ENCODE measurements at regions not wholly inside any gene's neighbourhood (a gene's known extent, or its start where the extent isn't known, plus 50 kb on each side); places are given as distances from the start of the nearest gene placed in this dataset.

DNA sequence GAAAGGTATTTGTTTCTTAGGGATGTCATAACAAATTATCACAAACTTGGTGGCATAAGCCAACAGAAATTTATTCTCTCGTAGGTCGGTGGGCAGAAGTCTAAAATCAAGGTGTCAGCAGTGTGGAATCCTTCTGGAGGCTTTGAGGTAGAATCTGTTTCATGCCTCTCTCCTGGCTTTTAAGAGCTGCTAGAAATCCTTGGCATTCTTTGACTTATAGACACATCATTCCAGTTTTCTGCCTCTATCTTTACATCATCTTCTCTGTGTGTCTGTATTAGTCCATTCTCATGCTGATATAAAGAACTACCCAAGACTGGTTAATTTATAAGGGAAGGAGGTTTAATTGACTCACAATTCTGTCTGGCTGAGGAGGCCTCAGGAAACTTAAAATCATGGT, 488.1 kb upstream of the PAPPA start:
- H3K4me3 ChIP-seq (ENCODE audit: low read depth in 1 of 3, low read length in 3 of 3) = no peak overlapping the region
- WGBS, 3 donors = 87 to 89% (median 88%) methylated on average over 2 of the region's 2 CpGs
- H3K9me3 ChIP-seq (ENCODE audit: control insufficient read depth in 2 of 2, insufficient read depth in 1 of 2, low read depth in 1 of 2, low read length in 1 of 2) = no peaks in the 10 kb centered on the region
- DNase-seq = no peak
- H3K27ac ChIP-seq (ENCODE audit: low read depth in 1 of 3, low read length in 2 of 3) = no peak overlapping the region
- no peaks in the 10 kb centered on the region for H3K27me3 ChIP-seq (ENCODE audit: control insufficient read depth in 3 of 3, insufficient read depth in 3 of 3, low read length in 3 of 3)
- no peak for FAIRE-seq
- no peaks in the 10 kb centered on the region for H3K36me3 ChIP-seq (ENCODE audit: control insufficient read depth in 3 of 3, insufficient read depth in 2 of 3, low read depth in 1 of 3, low read length in 3 of 3)
- no peaks in the 10 kb centered on the region for H3K4me1 ChIP-seq (ENCODE audit: control insufficient read depth in 3 of 3, insufficient read depth in 2 of 3, low read depth in 1 of 3, low read length in 2 of 3)

DNA sequence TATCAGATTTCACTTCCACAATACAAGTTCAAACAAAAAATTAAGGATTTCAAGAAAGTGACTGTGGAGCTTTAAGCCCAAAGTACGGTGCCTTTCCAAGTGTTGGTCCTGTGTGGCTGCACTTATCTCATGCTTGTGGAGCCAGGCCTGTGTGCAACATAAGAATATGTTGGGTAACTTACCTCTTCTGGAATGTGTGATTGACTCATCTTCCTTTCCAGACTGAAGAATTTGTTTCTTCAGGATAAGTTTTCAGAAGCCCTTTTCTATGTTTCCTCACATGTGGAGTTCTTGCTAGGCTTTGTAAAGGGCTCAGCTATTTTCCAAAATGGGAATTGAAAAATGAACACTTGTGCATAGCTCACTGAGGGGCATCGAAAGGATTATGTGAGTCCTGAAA, 485.1 kb upstream of the PAPPA start:
- H3K4me3 ChIP-seq (ENCODE audit: low read depth in 1 of 3, low read length in 3 of 3) = no peak overlapping the region
- no peaks in the 10 kb centered on the region for H3K27me3 ChIP-seq (ENCODE audit: control insufficient read depth in 3 of 3, insufficient read depth in 3 of 3, low read length in 3 of 3)
- H3K4me1 ChIP-seq (ENCODE audit: control insufficient read depth in 3 of 3, insufficient read depth in 2 of 3, low read depth in 1 of 3, low read length in 2 of 3) = no peaks in the 10 kb centered on the region
- WGBS, 3 donors = 85 to 88% (median 87%) methylated on average over 2 of the region's 2 CpGs
- DNase-seq (no peak), FAIRE-seq (no peak)
- H3K27ac ChIP-seq (ENCODE audit: low read depth in 1 of 3, low read length in 2 of 3) = no peak overlapping the region
- H3K36me3 ChIP-seq (ENCODE audit: control insufficient read depth in 3 of 3, insufficient read depth in 2 of 3, low read depth in 1 of 3, low read length in 3 of 3) = no peaks in the 10 kb centered on the region
- no peaks in the 10 kb centered on the region for H3K9me3 ChIP-seq (ENCODE audit: control insufficient read depth in 2 of 2, insufficient read depth in 1 of 2, low read depth in 1 of 2, low read length in 1 of 2)

DNA sequence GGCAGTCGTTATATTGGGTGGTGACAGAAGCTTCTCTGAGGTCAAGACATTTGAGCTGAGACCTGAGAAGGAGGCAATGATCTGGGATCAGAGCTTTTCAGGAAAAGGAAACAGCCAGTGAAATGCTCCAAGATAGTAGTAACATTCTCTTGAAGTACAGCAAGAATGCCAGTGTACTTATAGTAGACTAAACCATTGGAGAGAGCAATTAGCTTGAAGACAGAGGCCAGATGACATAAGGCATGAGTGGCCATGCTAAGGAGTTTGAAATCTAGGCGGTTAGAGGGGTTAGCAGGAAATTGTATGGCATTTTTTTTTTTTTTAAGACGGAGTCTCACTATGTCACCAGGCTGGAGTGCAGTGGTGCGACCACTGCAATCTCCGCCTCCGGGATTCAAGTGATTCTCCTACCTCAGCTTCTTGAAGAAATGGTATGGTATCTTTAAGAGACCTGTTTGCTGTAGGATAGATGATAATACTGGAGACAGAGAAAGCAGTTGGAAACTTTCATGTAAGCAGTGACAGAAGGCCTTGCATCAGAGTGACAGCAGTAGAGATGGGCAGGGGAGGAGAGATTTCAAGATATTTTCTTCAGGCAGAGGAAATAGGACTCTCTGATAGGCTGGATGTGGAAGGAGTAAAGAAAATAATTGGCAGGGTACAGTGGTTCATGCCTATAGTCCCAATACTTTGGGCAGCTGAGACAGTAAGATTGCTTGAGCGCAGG, 482.2 kb upstream of the PAPPA start:
- 78 to 84% (median 84%) methylated on average over 7 of the region's 7 CpGs for WGBS, 3 donors
- DNase-seq = no peak
- Histone ChIP-seq H3K27me3 (ENCODE audit: control insufficient read depth in 3 of 3, insufficient read depth in 3 of 3, low read length in 3 of 3) (no peaks in the 10 kb centered on the region), H3K27ac (ENCODE audit: low read depth in 1 of 3, low read length in 2 of 3) (no peak overlapping the region), H3K9me3 (ENCODE audit: control insufficient read depth in 2 of 2, insufficient read depth in 1 of 2, low read depth in 1 of 2, low read length in 1 of 2) (no peaks in the 10 kb centered on the region), H3K36me3 (ENCODE audit: control insufficient read depth in 3 of 3, insufficient read depth in 2 of 3, low read depth in 1 of 3, low read length in 3 of 3) (no peaks in the 10 kb centered on the region), H3K4me3 (ENCODE audit: low read depth in 1 of 3, low read length in 3 of 3) (no peak overlapping the region), H3K4me1 (ENCODE audit: control insufficient read depth in 3 of 3, insufficient read depth in 2 of 3, low read depth in 1 of 3, low read length in 2 of 3) (no peaks in the 10 kb centered on the region)
- FAIRE-seq = no peak

DNA sequence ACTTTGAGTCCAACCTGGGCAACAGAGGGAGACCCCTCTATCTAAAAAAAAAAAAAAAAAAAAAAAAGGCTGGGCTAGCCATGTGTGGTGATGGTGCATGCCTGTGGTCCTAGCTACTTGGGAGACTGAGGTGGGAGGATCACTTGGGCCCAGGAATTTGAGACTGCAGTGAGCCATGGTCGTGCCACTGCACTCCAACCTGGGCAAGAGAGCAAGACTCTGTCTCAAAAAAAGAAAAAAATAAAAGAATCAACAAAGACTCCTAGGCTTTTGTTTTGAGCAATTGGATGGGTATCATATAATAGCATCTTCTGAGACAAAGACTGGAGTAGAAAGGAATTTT, 481.7 kb upstream of the PAPPA start:
- WGBS, 3 donors = 13 to 64% (median 17%) methylated on average over 1 of the region's 1 CpG
- H3K27ac ChIP-seq (ENCODE audit: low read depth in 1 of 3, low read length in 2 of 3) = no peak overlapping the region
- H3K36me3 ChIP-seq (ENCODE audit: control insufficient read depth in 3 of 3, insufficient read depth in 2 of 3, low read depth in 1 of 3, low read length in 3 of 3) = no peaks in the 10 kb centered on the region
- DNase-seq = no peak
- no peak overlapping the region for H3K4me3 ChIP-seq (ENCODE audit: low read depth in 1 of 3, low read length in 3 of 3)
- FAIRE-seq = no peak
- H3K4me1 ChIP-seq (ENCODE audit: control insufficient read depth in 3 of 3, insufficient read depth in 2 of 3, low read depth in 1 of 3, low read length in 2 of 3) = no peaks in the 10 kb centered on the region
- H3K27me3 ChIP-seq (ENCODE audit: control insufficient read depth in 3 of 3, insufficient read depth in 3 of 3, low read length in 3 of 3) = no peaks in the 10 kb centered on the region
- no peaks in the 10 kb centered on the region for H3K9me3 ChIP-seq (ENCODE audit: control insufficient read depth in 2 of 2, insufficient read depth in 1 of 2, low read depth in 1 of 2, low read length in 1 of 2)

DNA sequence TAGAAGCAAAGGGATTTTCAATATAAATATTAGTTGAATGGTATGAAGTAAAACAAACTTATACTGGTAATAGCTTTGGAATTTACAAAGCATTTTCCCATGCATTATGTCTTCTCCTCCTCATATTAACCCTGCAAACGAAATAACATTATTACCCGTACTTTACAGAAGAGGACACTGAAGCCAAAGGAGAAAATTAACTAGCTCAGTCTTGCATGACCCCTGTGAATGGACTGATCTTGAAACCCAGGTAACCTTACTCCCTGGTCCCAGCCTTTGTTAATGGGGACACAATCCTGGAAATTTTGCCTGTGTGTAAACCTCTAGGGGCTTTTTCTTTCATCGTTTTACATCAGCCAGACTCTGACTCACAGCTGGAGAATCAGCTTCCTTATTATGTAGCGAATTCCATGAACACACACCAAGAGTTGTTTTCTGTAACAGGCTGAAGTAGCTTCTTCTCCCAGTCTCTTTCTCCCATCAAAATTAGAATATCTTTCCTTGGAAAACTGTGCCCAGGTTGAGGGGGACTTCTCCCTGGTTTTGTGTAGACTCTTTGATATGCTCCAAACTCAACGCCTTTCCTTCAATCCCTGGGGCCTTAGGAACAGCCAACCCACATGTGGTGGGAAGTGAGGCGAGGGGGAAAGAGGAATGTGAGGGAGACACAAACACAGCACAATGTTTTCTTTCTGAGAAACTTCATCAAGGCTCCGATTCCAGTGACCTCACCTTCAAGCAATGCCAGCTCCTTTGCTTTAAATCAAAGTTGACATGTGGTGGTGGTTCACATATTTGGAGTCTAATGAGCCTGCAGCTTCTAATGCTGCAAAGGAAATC, 480.9 kb upstream of the PAPPA start:
- no peaks in the 10 kb centered on the region for H3K36me3 ChIP-seq (ENCODE audit: control insufficient read depth in 3 of 3, insufficient read depth in 2 of 3, low read depth in 1 of 3, low read length in 3 of 3)
- 47 to 65% (median 60%) methylated on average over 7 of the region's 7 CpGs for WGBS, 3 donors

DNA sequence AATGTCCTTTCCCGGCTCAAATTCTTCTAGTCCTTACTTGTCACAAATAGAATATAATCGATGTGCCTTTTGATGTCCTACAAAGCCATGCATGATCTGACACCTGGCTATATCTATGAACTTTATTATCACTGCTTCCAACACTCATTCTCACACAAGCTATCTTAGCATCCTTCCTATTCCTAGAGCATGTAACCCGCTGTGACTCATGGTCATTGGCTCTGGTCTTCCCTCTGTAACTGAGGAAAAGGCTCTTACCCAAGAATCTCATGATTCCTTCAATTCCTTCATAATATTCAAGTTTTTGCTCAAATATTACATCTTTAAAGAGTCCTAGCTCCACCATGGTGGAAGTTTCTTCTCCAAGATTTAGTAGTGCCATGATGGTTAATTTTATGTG, 480.0 kb upstream of the PAPPA start:
- Histone ChIP-seq H3K9me3 (ENCODE audit: control insufficient read depth in 2 of 2, insufficient read depth in 1 of 2, low read depth in 1 of 2, low read length in 1 of 2) (no peaks in the 10 kb centered on the region), H3K36me3 (ENCODE audit: control insufficient read depth in 3 of 3, insufficient read depth in 2 of 3, low read depth in 1 of 3, low read length in 3 of 3) (no peaks in the 10 kb centered on the region), H3K27ac (ENCODE audit: low read depth in 1 of 3, low read length in 2 of 3) (no peak overlapping the region), H3K4me1 (ENCODE audit: control insufficient read depth in 3 of 3, insufficient read depth in 2 of 3, low read depth in 1 of 3, low read length in 2 of 3) (no peaks in the 10 kb centered on the region), H3K4me3 (ENCODE audit: low read depth in 1 of 3, low read length in 3 of 3) (no peak overlapping the region), H3K27me3 (ENCODE audit: control insufficient read depth in 3 of 3, insufficient read depth in 3 of 3, low read length in 3 of 3) (no peaks in the 10 kb centered on the region)
- DNase-seq (no peak), FAIRE-seq (no peak)
- 90 to 92% (median 91%) methylated on average over 3 of the region's 3 CpGs for WGBS, 3 donors

More for the DNA sequence above, 480.9 kb upstream of the PAPPA start:
- peak overlapping the region in 1 of 3 donors; percentile 11 for H3K27ac ChIP-seq (ENCODE audit: low read depth in 1 of 3, low read length in 2 of 3)
- no peaks in the 10 kb centered on the region for H3K4me1 ChIP-seq (ENCODE audit: control insufficient read depth in 3 of 3, insufficient read depth in 2 of 3, low read depth in 1 of 3, low read length in 2 of 3)
- H3K4me3 ChIP-seq (ENCODE audit: low read depth in 1 of 3, low read length in 3 of 3) = no peak overlapping the region
- no peaks in the 10 kb centered on the region for H3K9me3 ChIP-seq (ENCODE audit: control insufficient read depth in 2 of 2, insufficient read depth in 1 of 2, low read depth in 1 of 2, low read length in 1 of 2)
- no peaks in the 10 kb centered on the region for H3K27me3 ChIP-seq (ENCODE audit: control insufficient read depth in 3 of 3, insufficient read depth in 3 of 3, low read length in 3 of 3)
- DNase-seq (no peak), FAIRE-seq (no peak)

DNA sequence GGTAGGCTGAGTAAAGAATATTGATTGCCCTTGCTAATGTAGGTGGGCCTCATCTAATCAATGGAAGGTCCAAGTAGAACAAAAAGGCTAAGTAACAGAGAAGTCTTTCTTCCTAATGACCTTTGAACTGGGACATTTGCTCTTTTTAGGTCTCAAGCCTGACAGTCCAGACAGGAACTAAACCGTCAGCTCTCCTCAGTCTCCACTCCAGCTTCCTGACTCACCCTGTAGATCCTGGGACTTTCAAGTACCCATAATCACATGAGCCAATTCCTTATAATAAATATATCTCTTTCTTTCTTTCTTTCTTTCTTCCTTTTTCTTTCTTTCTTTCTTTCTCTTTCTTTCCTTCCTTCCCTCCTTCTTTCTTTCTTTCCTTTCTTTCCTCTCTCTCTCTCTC, 479.5 kb upstream of the PAPPA start:
- 17 to 37% (median 32%) methylated on average over 1 of the region's 1 CpG for WGBS, 3 donors
- FAIRE-seq (no peak), DNase-seq (no peak)
- no peak overlapping the region for H3K4me3 ChIP-seq (ENCODE audit: low read depth in 1 of 3, low read length in 3 of 3)
- no peaks in the 10 kb centered on the region for H3K4me1 ChIP-seq (ENCODE audit: control insufficient read depth in 3 of 3, insufficient read depth in 2 of 3, low read depth in 1 of 3, low read length in 2 of 3)
- no peaks in the 10 kb centered on the region for H3K27me3 ChIP-seq (ENCODE audit: control insufficient read depth in 3 of 3, insufficient read depth in 3 of 3, low read length in 3 of 3)
- H3K27ac ChIP-seq (ENCODE audit: low read depth in 1 of 3, low read length in 2 of 3) = no peak overlapping the region
- no peaks in the 10 kb centered on the region for H3K9me3 ChIP-seq (ENCODE audit: control insufficient read depth in 2 of 2, insufficient read depth in 1 of 2, low read depth in 1 of 2, low read length in 1 of 2)
- H3K36me3 ChIP-seq (ENCODE audit: control insufficient read depth in 3 of 3, insufficient read depth in 2 of 3, low read depth in 1 of 3, low read length in 3 of 3) = no peaks in the 10 kb centered on the region

DNA sequence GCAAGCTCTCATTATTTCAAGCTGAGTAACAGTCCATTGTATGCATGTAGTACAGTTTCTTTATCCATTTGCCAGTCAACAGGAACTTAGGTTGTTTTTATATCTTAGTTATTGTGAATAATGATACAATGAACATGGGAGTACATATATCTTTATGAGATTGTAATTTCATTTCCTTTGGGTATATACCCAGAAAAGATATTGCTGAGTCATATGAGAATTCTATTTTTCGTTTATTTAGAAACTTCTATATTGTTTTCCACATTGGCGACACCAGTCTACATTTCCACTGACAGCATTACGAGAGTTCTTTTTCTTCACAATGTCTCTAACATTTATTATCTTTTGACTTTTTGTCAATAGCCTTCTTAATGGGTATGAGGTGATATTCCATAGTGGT, 477.8 kb upstream of the PAPPA start:
- Histone ChIP-seq H3K4me1 (ENCODE audit: control insufficient read depth in 3 of 3, insufficient read depth in 2 of 3, low read depth in 1 of 3, low read length in 2 of 3) (no peaks in the 10 kb centered on the region), H3K36me3 (ENCODE audit: control insufficient read depth in 3 of 3, insufficient read depth in 2 of 3, low read depth in 1 of 3, low read length in 3 of 3) (no peaks in the 10 kb centered on the region), H3K4me3 (ENCODE audit: low read depth in 1 of 3, low read length in 3 of 3) (no peak overlapping the region), H3K27ac (ENCODE audit: low read depth in 1 of 3, low read length in 2 of 3) (no peak overlapping the region), H3K9me3 (ENCODE audit: control insufficient read depth in 2 of 2, insufficient read depth in 1 of 2, low read depth in 1 of 2, low read length in 1 of 2) (no peaks in the 10 kb centered on the region), H3K27me3 (ENCODE audit: control insufficient read depth in 3 of 3, insufficient read depth in 3 of 3, low read length in 3 of 3) (no peaks in the 10 kb centered on the region)
- no peak for DNase-seq
- FAIRE-seq = no peak
- 76 to 84% (median 79%) methylated on average over 3 of the region's 3 CpGs for WGBS, 3 donors
